Pancreas (tissue), 10 donors: ENCODE measurements at regions not wholly inside any gene's neighbourhood (a gene's known extent, or its start where the extent isn't known, plus 50 kb on each side); places are given as distances from the start of the nearest gene placed in this dataset.

Source experiments
- ATAC-seq, 4 donors: fragments of 200-7000 bp; cut with Tn5 transposase; one replicate each; pipeline versions ENCODE4 v1.8.0 to v1.9.1; 2020; ENCODE audit warnings: mild to moderate bottlenecking in 4 of 4, moderate library complexity in 4 of 4
- DNase-seq, 6 donors: peaks; one replicate each; pipeline ENCODE4 v3.0.0-alpha.2; 2020
- FAIRE-seq: peaks from 2 replicates; lab custom pipeline; 2012; peaks lifted over from hg19 to GRCh38; lab: Jason Lieb, UNC
- H3K27ac ChIP-seq, 4 donors: fragments of 200-600 bp; sonication (generic); 1 replicate in 3 of 4; 2 replicates in 1 of 4; pipeline versions ENCODE4 v1.5.0 to v1.8.0; 2020
- H3K27me3 ChIP-seq, 4 donors: fragments of 200-600 bp; one replicate each; pipeline ENCODE4 v1.8.0; 2021
- H3K36me3 ChIP-seq, 3 donors: fragments of 200-600 bp; sonication (generic) in 1 of 3; one replicate each; pipeline versions ENCODE4 v1.5.0 to v1.8.0; 2020 to 2021
- H3K4me1 ChIP-seq, 3 donors: fragments of 200-600 bp; one replicate each; pipeline ENCODE4 v1.8.0; 2021
- H3K4me3 ChIP-seq, 4 donors: fragments of 200-600 bp; sonication (generic) in 2 of 4; one replicate each; pipeline versions ENCODE4 v1.5.0 to v1.8.0; 2020 to 2021
- H3K9me3 ChIP-seq, 4 donors: fragments of 200-600 bp; one replicate each; pipeline ENCODE4 v1.8.0; 2021
- WGBS, 2 donors: extraction: QIAGEN DNeasy Blood & Tissue Kit; methylation state at CpG; one replicate each; pipeline ENCODE4 v1.1.7; 2013; 5-methylcytosine and 5-hydroxymethylcytosine counted together
- intact Hi-C, 3 donors: fragments of 100-400 bp; cut with DNase I; formaldehyde crosslinking; loops; one replicate each; pipeline versions ENCODE4 v1.11.1 to v1.14.2; 2022
- TF ChIP-seq, protein P1 (sequence below), 4 donors: fragments of 200-600 bp; sonication (generic) in 3 of 4; IDR thresholded peaks; one replicate each; pipeline versions ENCODE4 v1.5.0 to v1.8.0; 2021; ENCODE audit warnings: antibody characterized with exemption in 4 of 4
- donor health status: healthy with polysubstance abuse.
- donor health status: DM: no; HTN: no; CAD: no; lungs with moderate emphysema.
- donor health status: DM: no; HTN: no; CAD: no.
- donor health status: control.
- donor health status: control.
- donor health status: Bipolar disorder and iron deficiency.
- donor health status: DM: yes; HTN: yes; CAD: no.
- donor health status: DM: no; HTN: no; CAD: no.
- donor health status: DM: no; HTN: no; CAD: no.
- donor health status: DM: yes; HTN: yes; CAD: no.

DNA sequence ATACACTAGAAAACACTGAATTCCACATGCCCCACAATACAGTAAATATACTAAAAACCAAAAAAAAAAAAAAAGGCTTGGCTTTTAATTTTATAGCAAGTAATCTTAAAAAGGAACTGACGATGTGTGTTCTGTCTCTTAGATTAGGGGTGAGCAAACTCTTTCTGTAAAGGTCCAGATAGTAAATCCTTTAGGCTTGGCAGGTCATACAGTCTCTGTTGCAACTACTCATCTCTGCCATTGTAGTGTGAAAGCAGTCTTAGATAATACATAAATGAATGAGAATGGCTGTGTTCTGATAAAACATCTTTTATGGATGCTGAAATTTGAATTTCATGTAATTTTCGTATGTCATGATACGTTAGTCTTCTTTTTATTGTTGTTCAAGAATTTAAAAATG lies 150.2 kb downstream of the SLC30A10 start:
- ATAC-seq (no peak), FAIRE-seq (no peak), DNase-seq (no peak)
- Histone ChIP-seq H3K4me3 (no peak overlapping the region), H3K4me1 (no peaks in the 10 kb centered on the region), H3K36me3 (no peaks in the 10 kb centered on the region), H3K27me3 (no peaks in the 10 kb centered on the region), H3K27ac (no peak overlapping the region), H3K9me3 (no peaks in the 10 kb centered on the region)
- TF ChIP-seq, protein P1, sequence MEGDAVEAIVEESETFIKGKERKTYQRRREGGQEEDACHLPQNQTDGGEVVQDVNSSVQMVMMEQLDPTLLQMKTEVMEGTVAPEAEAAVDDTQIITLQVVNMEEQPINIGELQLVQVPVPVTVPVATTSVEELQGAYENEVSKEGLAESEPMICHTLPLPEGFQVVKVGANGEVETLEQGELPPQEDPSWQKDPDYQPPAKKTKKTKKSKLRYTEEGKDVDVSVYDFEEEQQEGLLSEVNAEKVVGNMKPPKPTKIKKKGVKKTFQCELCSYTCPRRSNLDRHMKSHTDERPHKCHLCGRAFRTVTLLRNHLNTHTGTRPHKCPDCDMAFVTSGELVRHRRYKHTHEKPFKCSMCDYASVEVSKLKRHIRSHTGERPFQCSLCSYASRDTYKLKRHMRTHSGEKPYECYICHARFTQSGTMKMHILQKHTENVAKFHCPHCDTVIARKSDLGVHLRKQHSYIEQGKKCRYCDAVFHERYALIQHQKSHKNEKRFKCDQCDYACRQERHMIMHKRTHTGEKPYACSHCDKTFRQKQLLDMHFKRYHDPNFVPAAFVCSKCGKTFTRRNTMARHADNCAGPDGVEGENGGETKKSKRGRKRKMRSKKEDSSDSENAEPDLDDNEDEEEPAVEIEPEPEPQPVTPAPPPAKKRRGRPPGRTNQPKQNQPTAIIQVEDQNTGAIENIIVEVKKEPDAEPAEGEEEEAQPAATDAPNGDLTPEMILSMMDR (IDR thresholded peaks at IDR 0.05), result no peak
- 73 to 82% methylated on average over 3 of the region's 3 CpGs for WGBS, 2 donors
- intact Hi-C loops, result no loop called here

DNA sequence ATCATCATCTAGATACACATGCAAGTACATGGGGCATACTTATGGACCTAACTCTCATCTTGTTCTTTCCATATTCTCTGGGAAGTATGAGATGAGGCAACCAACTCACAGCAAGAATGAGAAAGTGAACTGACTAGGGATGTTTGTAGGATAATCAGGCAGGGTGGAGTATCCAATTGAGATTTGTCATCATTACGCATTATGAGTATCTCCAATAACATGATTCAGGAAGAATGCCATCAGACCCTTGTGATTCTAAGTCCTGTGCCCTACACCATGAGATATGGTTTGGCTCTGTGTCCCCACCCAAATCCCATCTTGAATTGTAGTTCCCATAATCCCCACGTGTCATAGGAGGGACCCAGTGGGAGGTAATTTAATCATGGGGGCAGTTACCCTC lies 154.0 kb downstream of the SLC30A10 start:
- TF ChIP-seq, protein P1 (IDR thresholded peaks at IDR 0.05), result no peak
- H3K4me3 ChIP-seq, result no peak overlapping the region
- no peaks in the 10 kb centered on the region for H3K27me3 ChIP-seq
- no peaks in the 10 kb centered on the region for H3K36me3 ChIP-seq
- DNase-seq, result no peak
- H3K9me3 ChIP-seq, result no peaks in the 10 kb centered on the region
- intact Hi-C loops, result no loop called here
- no peak for FAIRE-seq
- H3K27ac ChIP-seq, result no peak overlapping the region
- no peaks in the 10 kb centered on the region for H3K4me1 ChIP-seq
- 93 to 96% methylated on average over 2 of the region's 2 CpGs for WGBS, 2 donors
- ATAC-seq, result no peak

DNA sequence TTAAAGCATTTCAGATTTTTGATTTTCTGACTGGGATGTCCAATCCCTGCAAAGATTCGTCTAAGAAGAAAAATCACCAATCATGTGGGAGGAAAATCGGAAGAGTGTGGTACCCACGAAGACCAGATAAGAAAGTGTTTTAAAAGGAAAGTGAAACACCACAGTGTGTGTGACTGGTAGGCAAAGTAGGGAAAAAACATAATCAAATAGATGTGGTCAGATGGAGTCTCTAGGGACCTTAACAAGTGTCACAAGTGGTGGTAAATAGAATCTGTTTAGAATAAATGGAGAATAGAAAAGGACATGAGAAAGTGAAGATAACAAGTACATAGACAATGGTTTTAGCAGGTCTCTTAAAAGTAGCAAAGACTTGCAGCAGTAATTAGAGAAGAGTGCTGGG lies 154.6 kb downstream of the SLC30A10 start:
- DNase-seq (no peak), ATAC-seq (no peak), FAIRE-seq (no peak)
- WGBS, 2 donors, result 50 to 65% methylated on average over 3 of the region's 3 CpGs
- TF ChIP-seq, protein P1 (IDR thresholded peaks at IDR 0.05), result no peak
- Histone ChIP-seq H3K4me3 (no peak overlapping the region), H3K4me1 (no peaks in the 10 kb centered on the region), H3K9me3 (no peaks in the 10 kb centered on the region), H3K27ac (no peak overlapping the region), H3K27me3 (no peaks in the 10 kb centered on the region), H3K36me3 (no peaks in the 10 kb centered on the region)
- intact Hi-C loops, result no loop called here

DNA sequence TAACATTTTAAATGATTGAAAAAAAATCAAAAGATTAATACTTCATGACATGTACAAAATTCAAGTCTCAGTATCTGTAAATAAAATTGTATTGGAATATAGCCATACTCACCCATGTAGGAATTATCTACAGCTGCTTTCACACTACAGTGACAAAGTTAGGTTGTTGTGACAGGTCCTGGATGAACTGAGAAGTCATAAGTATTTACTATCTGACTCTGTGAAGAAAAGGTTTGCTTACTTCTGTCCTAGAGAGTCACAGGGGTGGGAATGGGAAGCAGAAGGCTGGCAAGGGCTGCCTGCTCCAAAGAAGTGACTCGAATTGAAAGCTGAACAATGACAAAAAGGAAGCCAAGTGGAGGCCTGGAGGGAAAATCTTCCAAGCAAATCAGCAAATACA lies 155.2 kb downstream of the SLC30A10 start:
- FAIRE-seq (no peak), DNase-seq (no peak), ATAC-seq (no peak)
- H3K4me1 ChIP-seq, result no peaks in the 10 kb centered on the region
- 15 to 29% methylated on average over 1 of the region's 1 CpG for WGBS, 2 donors
- TF ChIP-seq, protein P1 (IDR thresholded peaks at IDR 0.05), result no peak
- no peaks in the 10 kb centered on the region for H3K27me3 ChIP-seq
- H3K9me3 ChIP-seq, result no peaks in the 10 kb centered on the region
- H3K27ac ChIP-seq, result no peak overlapping the region
- no peaks in the 10 kb centered on the region for H3K36me3 ChIP-seq
- no peak overlapping the region for H3K4me3 ChIP-seq
- intact Hi-C loops, result no loop called here

DNA sequence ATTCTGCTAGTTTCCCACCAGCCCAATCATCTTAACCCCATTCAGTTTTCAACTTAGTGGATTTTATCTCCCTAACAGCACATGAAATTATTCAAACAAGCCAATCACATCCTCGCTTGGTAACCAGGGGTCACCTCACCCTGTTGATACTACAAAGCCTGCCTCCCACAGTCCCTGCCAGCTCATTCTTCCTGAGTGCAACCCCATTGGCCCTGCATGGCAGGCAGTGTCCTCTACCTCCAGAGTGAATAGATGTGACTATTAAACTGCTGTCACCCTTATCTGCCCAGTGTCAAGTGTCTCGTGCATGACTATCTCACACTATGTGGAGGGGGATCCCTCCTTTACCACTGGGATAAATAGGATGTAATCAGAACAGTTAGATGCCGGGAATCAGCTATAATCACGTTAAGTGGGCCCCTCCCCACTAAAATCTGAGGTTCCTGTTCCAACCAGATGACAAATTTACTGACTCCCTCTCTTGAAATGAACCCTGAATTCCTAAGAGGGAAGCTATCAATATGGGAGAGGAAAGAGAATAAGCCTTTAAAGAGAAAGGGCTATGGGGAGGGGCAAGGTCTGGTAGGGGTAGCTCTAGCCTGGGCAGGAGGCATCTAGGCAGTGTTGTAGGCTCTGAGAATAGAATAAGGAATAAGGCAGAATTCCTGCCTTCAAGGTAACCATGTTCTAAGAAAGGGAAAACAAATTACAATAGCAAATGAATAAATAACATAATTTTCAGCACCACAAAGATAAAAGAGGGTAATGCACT lies 155.9 kb downstream of the SLC30A10 start:
- DNase-seq (no peak), ATAC-seq (no peak), FAIRE-seq (no peak)
- Histone ChIP-seq H3K36me3 (no peaks in the 10 kb centered on the region), H3K4me1 (no peaks in the 10 kb centered on the region), H3K27me3 (no peaks in the 10 kb centered on the region), H3K9me3 (no peaks in the 10 kb centered on the region), H3K4me3 (no peak overlapping the region), H3K27ac (no peak overlapping the region)
- 50 to 69% methylated on average over 4 of the region's 4 CpGs for WGBS, 2 donors
- intact Hi-C loops, result no loop called here
- TF ChIP-seq, protein P1 (IDR thresholded peaks at IDR 0.05), result no peak
